ENCODE measurements at regions not wholly inside any gene's neighbourhood (a gene's known extent, or its start where the extent isn't known, plus 50 kb on each side); places are given as distances from the start of the nearest gene placed in this dataset.
A peak's percentile ranks its signal among the peaks of the same experiment; 100 is the strongest.
"Not testable (repeated sequence)": the region's sequence is repeated elsewhere in the genome, so short reads cannot be mapped to it uniquely, and the experiment has no call there.

DNA sequence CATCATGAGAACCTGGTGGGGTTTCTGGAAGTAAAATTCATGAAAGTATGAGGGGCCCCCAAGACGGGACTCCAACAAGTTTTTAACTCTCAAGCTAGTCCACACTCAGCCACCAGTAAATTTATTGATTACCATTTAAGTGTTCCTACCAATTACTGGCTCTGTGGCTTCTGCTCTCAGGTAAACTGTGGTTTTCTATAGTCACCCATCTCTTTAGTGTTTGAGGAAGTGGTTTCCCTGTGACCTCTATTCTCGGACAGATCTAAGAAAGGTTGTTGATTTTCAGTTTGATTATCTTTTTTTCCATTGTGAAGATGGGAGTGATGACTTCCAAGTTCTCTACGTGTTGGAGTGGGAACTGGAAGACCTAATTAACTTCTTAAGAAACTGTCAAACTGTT, 869.6 kb downstream of the CDY1 start:
- H3K9me3 Mint-ChIP-seq; CTCF ChIA-PET (ENCODE audit: partially characterized antibody); H3K27me3 Mint-ChIP-seq; H3K4me1 Mint-ChIP-seq; H3K27ac ChIP-seq (ENCODE audit: low read depth, low read length); H3K4me3 ChIP-seq (ENCODE audit: low read length in 2 of 2); H3K36me3 ChIP-seq (ENCODE audit: insufficient read depth, low read length); H3K9me3 ChIP-seq (ENCODE audit: control insufficient read depth in 1 of 2, low read length in 2 of 2); H3K36me3 Mint-ChIP-seq; DNase-seq; POLR2A ChIA-PET (ENCODE audit: partially characterized antibody); H3K4me1 ChIP-seq (ENCODE audit: insufficient read depth, low read length); intact Hi-C loops (cut with micrococcal nuclease); H3K27me3 ChIP-seq (ENCODE audit: insufficient read depth, low read length); H3K27ac Mint-ChIP-seq: not testable (repeated sequence)
- H3K4me3 Mint-ChIP-seq, result peak overlapping the region in 1 of 8 donors; percentile 35

DNA sequence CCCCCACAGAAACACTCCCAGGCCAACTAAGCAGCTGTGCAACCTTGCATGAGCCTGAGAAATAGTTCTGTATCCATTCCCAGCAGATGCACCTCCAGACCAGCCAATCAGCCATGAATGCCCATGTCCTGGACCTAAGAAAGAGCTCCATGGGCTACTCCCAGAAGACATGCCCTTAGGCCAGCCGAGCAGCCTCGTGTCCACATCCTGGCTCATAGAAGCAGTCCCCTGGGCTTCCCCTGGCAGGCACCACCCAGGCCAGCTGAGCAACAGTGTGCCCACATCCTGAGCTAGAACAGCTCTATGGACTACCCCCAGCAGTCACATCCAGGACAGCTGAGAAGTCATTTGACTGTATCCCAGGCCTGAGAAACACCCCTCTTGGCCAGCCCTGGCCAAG, 899.5 kb downstream of the CDY1 start:
- H3K4me1 Mint-ChIP-seq; H3K27ac Mint-ChIP-seq; H3K27me3 Mint-ChIP-seq; H3K27ac ChIP-seq (ENCODE audit: low read depth, low read length); H3K4me1 ChIP-seq (ENCODE audit: insufficient read depth, low read length); DNase-seq; CTCF ChIA-PET (ENCODE audit: partially characterized antibody); H3K4me3 Mint-ChIP-seq; H3K36me3 Mint-ChIP-seq; intact Hi-C loops (cut with micrococcal nuclease); H3K27me3 ChIP-seq (ENCODE audit: insufficient read depth, low read length); H3K9me3 ChIP-seq (ENCODE audit: control insufficient read depth in 1 of 2, low read length in 2 of 2); POLR2A ChIA-PET (ENCODE audit: partially characterized antibody); H3K36me3 ChIP-seq (ENCODE audit: insufficient read depth, low read length); H3K4me3 ChIP-seq (ENCODE audit: low read length in 2 of 2); H3K9me3 Mint-ChIP-seq: not testable (repeated sequence)

DNA sequence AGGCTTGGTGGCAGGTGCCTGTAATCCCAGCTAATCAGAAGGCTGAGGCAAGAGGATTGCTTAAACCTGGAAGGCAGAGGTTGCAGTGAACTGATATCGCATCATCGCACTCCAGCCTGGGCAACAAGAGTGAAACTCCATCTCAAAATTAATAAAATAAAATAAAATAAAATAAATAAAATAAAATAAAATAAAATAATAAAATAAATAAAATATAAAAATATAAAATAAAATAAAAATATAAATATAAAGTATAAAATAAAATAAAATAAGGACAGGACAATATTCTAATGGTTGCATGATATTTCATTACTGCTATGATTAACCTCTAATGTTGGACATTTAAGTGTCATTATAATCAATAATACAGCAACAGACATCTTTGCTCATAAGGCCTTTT, 933.1 kb downstream of the CDY1 start:
- intact Hi-C loops (cut with micrococcal nuclease), result no loop called here
- Histone ChIP-seq H3K9me3 (ENCODE audit: control insufficient read depth in 1 of 2, low read length in 2 of 2) (no peaks in the 10 kb centered on the region), H3K27ac (ENCODE audit: low read depth, low read length) (no peak overlapping the region), H3K4me1 (ENCODE audit: insufficient read depth, low read length) (no peaks in the 10 kb centered on the region), H3K36me3 (ENCODE audit: insufficient read depth, low read length) (no peaks in the 10 kb centered on the region), H3K27me3 (ENCODE audit: insufficient read depth, low read length) (no peaks in the 10 kb centered on the region), H3K4me3 (ENCODE audit: low read length in 2 of 2) (no peak overlapping the region)
- Mint-ChIP-seq H3K4me1 (no peaks in the 10 kb centered on the region), H3K36me3 (no peaks in the 10 kb centered on the region), H3K27me3 (no peaks in the 10 kb centered on the region), H3K4me3 (no peak overlapping the region), H3K27ac (no peak overlapping the region), H3K9me3 (no peaks in the 10 kb centered on the region)
- DNase-seq, result no peak
- ChIA-PET CTCF (ENCODE audit: partially characterized antibody) (no interaction called here), POLR2A (ENCODE audit: partially characterized antibody) (no interaction called here)

DNA sequence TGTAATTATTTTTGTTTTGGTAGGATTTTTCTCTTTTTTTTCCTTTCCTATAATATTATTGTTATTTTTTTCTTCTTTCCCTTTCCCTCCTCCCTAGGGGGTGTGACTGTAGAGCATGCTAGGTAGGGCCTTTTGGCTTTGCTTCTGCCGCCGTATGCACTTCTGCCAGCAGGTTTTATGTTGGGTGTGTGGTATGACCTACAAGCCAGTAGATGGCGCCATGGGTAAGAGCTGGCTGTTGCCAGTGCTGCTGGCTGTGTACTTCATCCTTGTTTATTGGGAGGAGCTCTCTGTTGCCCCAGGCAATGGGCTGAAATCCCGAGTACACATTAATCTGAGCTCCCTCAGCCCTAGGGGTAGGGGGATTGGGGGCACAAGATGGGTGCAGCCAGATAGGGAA, 941.1 kb downstream of the CDY1 start:
- H3K36me3 ChIP-seq (ENCODE audit: insufficient read depth, low read length); H3K4me1 Mint-ChIP-seq; H3K4me3 Mint-ChIP-seq; POLR2A ChIA-PET (ENCODE audit: partially characterized antibody); H3K27ac ChIP-seq (ENCODE audit: low read depth, low read length); H3K27ac Mint-ChIP-seq; intact Hi-C loops (cut with micrococcal nuclease); H3K4me1 ChIP-seq (ENCODE audit: insufficient read depth, low read length); H3K4me3 ChIP-seq (ENCODE audit: low read length in 2 of 2); H3K27me3 Mint-ChIP-seq; H3K36me3 Mint-ChIP-seq; H3K9me3 Mint-ChIP-seq; CTCF ChIA-PET (ENCODE audit: partially characterized antibody); H3K27me3 ChIP-seq (ENCODE audit: insufficient read depth, low read length); H3K9me3 ChIP-seq (ENCODE audit: control insufficient read depth in 1 of 2, low read length in 2 of 2); DNase-seq: not testable (repeated sequence)

Measured in CD4-positive, alpha-beta memory T cell (primary cell).